HG02885 (cell line): ENCODE measurements at regions not wholly inside any gene's neighbourhood (a gene's known extent, or its start where the extent isn't known, plus 50 kb on each side); places are given as distances from the start of the nearest gene placed in this dataset.
A peak's percentile ranks its signal among the peaks of the same experiment; 100 is the strongest.
"Not testable (repeated sequence)": the region's sequence is repeated elsewhere in the genome, so short reads cannot be mapped to it uniquely, and the experiment has no call there.

Experiments used
- ATAC-seq: cut with Tn5 transposase; IDR thresholded peaks from one replicate; pipeline ENCODE4 v1.9.1; 2021; ENCODE audit warnings: mild to moderate bottlenecking; ENCODE audit not compliant: unreplicated experiment, poor library complexity

GRCh38 chr10:7108141-7108540 is 302.7 kb downstream of the SFMBT2 start:
- ATAC-seq, result no peak

- ATAC-seq, result no peak
Observed at GRCh38 chr10:7107285-7107684, 303.5 kb downstream of the SFMBT2 start.

GRCh38 chr10:7104379-7104778 is 306.5 kb downstream of the SFMBT2 start:
- ATAC-seq, result not testable (repeated sequence)

GRCh38 chr10:7102557-7103349 is 308.1 kb downstream of the SFMBT2 start:
- peak; percentile 72 for ATAC-seq

GRCh38 chr10:7102084-7102483 is 308.8 kb downstream of the SFMBT2 start:
- no peak for ATAC-seq

GRCh38 chr10:7101451-7101850 is 309.4 kb downstream of the SFMBT2 start:
- no peak for ATAC-seq

GRCh38 chr10:7100032-7100702 is 310.7 kb downstream of the SFMBT2 start:
- no peak for ATAC-seq

- no peak for ATAC-seq
Observed at GRCh38 chr10:7098160-7098762, 312.6 kb downstream of the SFMBT2 start.

- no peak for ATAC-seq
Observed at GRCh38 chr10:7094781-7095180, 316.1 kb downstream of the SFMBT2 start.

- ATAC-seq, result no peak
Observed at GRCh38 chr10:7093368-7093767, 317.5 kb downstream of the SFMBT2 start.

- no peak for ATAC-seq
Observed at GRCh38 chr10:7092603-7093002, 318.2 kb downstream of the SFMBT2 start.

GRCh38 chr10:7090529-7090928 is 320.3 kb downstream of the SFMBT2 start:
- no peak for ATAC-seq

- ATAC-seq, result no peak
Observed at GRCh38 chr10:7085913-7086589, 324.8 kb downstream of the SFMBT2 start.

- ATAC-seq, result no peak
Observed at GRCh38 chr10:7085147-7085912, 325.5 kb downstream of the SFMBT2 start.

- ATAC-seq, result no peak
Observed at GRCh38 chr10:7084280-7085005, 326.4 kb downstream of the SFMBT2 start.

- no peak for ATAC-seq
Observed at GRCh38 chr10:7082967-7083366, 327.9 kb downstream of the SFMBT2 start.

- no peak for ATAC-seq
Observed at GRCh38 chr10:7077880-7078279, 333.0 kb downstream of the SFMBT2 start.

GRCh38 chr10:7075851-7076250 is 335.0 kb downstream of the SFMBT2 start:
- ATAC-seq, result no peak

- no peak for ATAC-seq
Observed at GRCh38 chr10:7075110-7075509, 335.7 kb downstream of the SFMBT2 start.
